PC-9 (cell line): ENCODE measurements at regions not wholly inside any gene's neighbourhood (a gene's known extent, or its start where the extent isn't known, plus 50 kb on each side); places are given as distances from the start of the nearest gene placed in this dataset.

ENCODE experiments used
- EZH2 ChIP-seq: fragments of 200-600 bp; sonication (generic); IDR thresholded peaks from 2 replicates; pipeline ENCODE4 v1.8.0; 2017; ENCODE audit warnings: antibody characterized with exemption, low read depth
- TF ChIP-seq, protein P1 (sequence below): fragments of 200-600 bp; sonication (generic); conservative IDR thresholded peaks from 2 replicates; pipeline ENCODE4 v1.6.1; 2017; ENCODE audit warnings: mixed run types, antibody characterized with exemption, mild to moderate bottlenecking, moderate library complexity

GRCh38 chr5:20610681-20611080 lies 622.7 kb upstream of the CDH18 start:
- TF ChIP-seq, protein P1, sequence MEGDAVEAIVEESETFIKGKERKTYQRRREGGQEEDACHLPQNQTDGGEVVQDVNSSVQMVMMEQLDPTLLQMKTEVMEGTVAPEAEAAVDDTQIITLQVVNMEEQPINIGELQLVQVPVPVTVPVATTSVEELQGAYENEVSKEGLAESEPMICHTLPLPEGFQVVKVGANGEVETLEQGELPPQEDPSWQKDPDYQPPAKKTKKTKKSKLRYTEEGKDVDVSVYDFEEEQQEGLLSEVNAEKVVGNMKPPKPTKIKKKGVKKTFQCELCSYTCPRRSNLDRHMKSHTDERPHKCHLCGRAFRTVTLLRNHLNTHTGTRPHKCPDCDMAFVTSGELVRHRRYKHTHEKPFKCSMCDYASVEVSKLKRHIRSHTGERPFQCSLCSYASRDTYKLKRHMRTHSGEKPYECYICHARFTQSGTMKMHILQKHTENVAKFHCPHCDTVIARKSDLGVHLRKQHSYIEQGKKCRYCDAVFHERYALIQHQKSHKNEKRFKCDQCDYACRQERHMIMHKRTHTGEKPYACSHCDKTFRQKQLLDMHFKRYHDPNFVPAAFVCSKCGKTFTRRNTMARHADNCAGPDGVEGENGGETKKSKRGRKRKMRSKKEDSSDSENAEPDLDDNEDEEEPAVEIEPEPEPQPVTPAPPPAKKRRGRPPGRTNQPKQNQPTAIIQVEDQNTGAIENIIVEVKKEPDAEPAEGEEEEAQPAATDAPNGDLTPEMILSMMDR = no peak
- no peak for TF ChIP-seq EZH2
